GM18498 (cell line): ENCODE measurements at regions not wholly inside any gene's neighbourhood (a gene's known extent, or its start where the extent isn't known, plus 50 kb on each side); places are given as distances from the start of the nearest gene placed in this dataset.

Source experiments
- ATAC-seq: cut with Tn5 transposase; IDR thresholded peaks from one replicate; pipeline ENCODE4 v1.9.1; 2021; ENCODE audit warnings: mild to moderate bottlenecking, moderate library complexity; ENCODE audit not compliant: unreplicated experiment

DNA sequence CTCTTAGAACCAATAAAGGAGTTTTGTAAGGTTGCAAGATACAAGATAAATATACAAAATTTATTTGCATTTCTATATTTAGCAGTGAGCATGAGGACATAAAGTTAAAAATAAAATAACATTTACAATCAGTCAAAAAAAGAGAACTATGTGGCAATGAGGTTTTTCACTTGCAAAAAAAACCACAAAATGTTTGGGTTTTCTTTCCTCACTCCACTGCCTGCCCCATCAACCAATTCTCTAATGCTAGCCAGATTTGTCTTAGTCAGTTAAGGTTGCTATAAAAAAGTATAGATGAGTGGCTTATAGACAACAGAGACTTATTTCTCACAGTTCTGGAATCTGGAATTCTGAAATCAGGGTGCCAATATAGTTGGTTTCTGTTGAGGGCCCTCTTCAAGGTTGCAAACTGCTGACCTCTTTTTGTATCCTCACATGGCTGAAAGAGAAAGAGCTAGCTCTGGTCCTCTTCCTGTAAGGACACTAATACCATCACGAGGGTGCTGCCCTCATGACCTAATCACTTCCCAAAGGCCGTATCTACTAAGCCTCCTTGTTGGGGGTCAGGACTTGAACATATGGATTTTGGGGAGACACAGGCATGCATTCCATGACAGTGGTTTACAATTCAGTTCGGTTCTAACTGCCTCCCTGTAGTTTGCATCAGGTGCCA is 566.2 kb downstream of the GALR1 start:
- ATAC-seq, result no peak

DNA sequence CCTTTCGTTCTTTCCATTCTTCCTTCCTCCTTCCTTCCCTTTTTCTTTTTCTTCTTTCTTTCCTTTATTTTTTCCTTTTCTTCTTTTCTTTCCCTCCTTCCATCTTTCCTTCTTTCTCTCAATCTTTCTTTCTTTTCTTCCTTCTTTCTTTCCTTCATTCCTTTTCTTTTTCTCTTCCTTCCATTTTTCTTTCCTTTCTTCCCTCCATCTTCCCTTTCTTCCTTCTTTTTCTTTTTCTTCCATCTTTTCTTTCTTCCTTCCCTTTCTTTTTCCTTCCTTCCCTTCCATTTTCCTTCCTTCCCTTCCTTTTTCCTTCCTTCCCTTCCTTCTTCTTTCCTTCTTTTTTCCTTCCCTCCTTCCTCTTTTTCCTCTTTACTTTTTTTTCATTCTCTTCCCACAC is 568.7 kb downstream of the GALR1 start:
- no peak for ATAC-seq

DNA sequence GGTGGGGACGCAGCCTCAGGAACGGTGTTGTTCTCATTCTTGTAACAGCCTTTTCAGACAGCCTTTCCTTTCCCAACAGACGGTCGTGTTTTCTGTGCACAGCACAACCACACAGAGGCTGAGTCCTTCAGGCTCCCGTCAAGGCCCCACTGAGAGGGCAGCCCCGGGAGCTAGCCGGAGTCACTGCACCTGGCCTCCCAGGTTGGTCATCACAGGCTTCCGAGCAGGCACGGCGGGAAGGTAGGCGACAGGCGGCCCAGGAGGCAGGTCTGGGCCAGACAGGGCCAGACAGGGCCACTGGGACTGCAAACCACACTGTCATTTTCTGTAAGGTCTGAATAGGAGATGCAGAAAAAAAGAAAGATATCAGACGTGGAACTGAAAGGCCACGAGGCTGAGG is 570.8 kb downstream of the GALR1 start:
- ATAC-seq, result no peak

DNA sequence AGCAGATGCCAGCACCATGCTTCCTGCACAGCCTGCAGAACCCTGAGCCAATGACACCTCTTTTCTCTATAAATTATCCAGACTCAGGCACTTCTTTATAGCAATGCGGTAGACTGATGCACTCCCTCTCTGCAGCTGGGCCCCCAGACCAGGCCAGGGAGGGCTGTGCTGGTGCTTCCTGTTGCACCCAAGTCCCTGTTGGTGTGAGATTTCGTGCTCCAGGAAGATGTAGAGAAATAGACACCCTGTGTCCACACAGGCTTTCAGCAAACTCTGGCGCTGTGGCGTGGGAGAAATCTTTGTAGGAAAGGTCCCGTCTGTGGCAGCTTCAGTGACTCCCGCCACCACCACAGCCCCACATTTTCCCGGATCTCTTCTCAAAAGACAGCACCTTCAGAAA is 572.2 kb downstream of the GALR1 start:
- no peak for ATAC-seq

DNA sequence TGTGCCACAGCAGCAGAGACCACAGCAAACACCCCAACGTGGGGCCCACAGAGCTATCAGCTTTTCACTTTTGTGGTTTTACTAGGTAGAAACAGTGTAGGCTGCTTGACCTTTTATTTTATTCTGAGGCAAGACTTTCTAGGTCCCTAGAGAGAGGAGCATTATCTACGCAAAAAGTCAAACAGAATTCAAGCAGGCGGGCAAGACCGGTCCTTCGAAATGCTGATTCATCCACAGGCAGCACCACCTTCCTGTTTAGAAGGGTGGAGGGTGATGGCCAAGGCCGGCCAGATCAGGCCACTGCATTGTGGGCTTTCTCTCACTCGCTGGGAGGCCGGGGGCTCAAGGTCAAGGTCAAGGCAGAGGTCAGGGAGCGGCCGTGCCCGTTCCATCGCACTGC is 573.0 kb downstream of the GALR1 start:
- no peak for ATAC-seq

DNA sequence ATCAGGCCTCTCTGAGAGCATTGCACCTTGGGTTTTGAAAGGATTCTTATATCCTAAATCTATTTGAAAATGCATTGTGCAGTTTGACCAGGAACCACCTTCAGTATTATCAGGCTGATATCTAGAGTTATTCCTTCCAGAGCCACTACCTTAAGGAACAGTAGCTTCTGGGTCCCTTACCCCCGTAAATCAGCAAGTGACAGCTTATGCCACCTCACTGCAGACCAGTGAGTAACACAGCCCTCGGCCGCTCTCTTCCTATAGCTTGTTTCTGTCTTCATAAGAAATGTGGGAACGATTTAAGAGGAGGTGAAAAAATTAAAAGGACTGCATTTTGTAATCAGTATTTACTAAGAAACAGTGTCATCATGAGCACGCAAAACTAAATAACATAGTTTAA is 584.2 kb downstream of the GALR1 start:
- no peak for ATAC-seq

DNA sequence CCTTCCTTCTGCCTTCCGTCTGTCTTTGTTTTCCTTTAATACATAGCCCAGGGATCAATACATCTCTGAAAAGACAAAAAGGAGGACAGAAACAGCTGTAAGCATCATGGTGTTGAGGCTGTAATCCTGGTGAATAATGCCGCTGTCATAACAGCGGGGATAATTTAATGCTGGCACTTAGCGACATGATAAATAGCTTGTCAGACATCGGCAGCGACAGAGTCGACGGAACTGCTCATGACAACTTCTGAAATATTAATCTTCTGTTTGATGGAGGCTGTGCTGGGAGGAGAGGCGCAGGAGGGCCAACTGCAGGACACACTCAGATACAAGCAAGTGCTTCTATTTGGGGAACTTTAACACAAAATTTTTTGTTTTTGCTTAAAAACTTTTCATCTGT is 602.2 kb downstream of the GALR1 start:
- ATAC-seq, result no peak

DNA sequence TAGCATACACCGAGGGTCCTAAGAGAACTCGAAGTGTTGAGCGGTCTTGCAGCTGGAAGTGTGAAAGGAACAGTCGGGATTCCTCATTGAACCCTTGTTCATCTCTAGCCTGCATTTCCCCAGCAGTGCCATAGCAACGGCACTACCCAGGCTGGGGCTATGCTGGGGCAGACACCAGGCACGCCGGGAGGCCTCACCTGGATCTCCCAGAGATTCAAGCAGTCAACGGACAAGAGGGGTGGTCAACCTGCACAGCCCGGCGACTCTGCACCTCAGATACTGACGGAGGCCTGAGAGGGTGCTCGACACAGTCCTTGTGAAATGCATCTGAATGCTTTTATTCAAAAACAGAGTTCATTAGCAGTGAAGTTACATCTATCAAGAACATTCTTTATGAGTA is 604.2 kb downstream of the GALR1 start:
- ATAC-seq, result no peak

DNA sequence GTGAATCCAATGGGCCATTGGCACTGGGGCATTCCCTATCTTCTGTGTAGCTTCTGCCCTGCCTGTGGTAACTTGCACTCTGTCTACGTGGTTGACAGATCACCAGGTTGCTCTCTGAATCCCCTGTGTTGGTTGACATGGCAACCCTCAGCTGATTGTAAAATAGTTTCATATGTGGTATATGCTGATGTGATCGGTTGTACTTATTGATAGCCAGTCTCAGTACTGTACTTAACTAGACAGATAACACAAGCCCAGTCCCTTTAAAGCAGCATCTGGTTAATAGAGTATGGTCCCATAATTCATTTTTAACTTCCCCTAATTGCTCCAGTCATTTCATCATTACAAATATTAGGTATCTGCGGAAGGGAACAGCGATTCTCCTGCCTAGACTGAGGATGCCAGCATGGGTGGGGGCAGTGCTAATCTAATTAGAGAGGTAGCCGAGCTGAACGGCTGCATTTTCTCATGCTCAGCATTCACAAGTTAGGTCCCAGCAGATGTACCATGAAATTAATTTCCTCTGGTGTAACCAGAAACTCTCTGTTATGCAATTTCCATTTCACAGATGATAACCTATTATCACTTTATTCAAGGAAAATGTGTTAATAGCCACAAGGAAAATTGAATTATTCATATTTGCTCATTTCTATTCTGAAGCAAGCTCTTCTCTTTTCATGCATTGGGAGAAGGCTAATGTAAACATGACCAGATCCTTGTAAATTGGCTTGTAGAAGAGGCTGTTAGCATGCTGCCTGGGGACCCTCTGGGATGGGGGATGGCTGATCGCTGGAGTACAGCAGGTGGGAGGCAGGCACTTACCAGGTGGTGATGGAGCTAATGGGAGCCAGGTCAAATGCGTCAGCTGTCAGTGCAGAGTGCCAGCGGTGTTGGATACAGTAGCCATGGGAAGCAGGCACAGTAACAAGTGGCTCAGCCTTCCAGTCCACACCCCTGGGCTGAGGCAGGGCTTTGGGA is 608.3 kb downstream of the GALR1 start:
- no peak for ATAC-seq

DNA sequence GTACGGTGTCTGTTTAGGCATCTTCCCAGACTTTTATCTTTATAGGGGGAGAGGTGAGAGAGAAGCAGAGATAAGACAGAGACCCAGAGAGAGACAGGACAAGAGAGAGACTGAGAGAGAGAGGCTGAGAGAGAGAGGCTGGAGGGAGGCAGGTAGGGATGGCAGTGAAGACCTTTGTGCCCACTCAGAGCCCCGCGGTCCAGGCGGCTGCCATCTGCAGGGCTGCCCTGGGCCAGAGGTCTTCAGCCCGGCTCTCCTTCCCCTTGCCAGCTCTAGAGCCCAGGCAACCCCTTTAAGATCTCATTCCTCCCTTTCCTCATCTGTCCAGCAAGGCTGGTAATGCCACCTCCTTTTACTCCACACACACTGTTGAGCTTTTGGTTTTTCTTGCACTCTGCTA is 610.0 kb downstream of the GALR1 start:
- no peak for ATAC-seq

DNA sequence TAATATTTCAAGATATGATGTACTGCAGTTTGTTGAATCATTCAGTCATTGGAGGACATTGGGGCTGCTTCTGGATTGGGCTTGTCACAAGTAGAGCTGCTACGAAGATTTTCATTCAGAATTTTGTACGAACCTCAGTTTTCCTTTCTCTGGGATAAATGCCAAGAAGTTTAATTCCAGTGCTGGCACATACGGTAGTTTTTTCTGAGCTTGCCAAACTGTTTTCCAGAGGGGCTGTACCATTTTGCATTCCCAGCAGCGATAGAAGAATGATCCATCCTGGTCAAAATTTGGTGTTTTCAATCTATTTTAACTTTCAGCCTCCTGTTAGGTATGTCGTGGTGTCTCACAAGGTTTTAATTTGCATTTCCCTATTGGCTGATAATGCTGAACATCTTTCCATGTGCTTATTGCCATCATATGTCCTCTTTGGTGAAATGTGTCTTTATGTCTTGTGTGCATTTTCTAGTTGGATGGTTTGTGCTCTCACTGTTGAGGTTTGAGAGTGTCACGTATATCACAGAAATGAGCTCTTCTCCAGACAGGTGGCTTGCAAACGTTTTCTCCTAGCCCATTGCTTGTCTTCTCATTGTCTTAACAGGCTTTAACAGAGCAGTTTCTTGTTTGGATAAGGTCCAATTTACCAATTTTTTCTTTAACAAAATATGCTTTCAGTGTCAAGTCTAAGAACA is 612.6 kb downstream of the GALR1 start:
- ATAC-seq, result no peak

DNA sequence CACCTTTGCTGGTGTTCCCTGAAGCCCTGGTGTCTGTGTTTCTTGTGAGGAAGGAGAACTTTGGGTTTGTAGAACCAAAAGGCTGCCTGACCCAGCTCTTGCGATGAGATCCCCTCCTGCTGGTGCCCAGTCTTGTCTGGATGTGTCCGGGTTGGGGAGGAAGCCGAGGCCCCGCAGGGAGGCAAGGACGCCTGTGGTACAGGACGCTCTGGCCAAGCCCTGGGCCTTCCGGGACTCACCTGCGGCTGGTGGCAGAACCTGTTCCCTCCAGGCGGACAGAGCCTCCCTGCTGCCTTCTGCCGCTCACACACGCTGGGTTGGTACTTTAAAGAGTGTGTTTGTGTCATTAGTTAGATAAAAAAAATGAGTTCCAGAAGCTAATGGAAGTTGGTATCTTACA is 616.2 kb downstream of the GALR1 start:
- no peak for ATAC-seq

DNA sequence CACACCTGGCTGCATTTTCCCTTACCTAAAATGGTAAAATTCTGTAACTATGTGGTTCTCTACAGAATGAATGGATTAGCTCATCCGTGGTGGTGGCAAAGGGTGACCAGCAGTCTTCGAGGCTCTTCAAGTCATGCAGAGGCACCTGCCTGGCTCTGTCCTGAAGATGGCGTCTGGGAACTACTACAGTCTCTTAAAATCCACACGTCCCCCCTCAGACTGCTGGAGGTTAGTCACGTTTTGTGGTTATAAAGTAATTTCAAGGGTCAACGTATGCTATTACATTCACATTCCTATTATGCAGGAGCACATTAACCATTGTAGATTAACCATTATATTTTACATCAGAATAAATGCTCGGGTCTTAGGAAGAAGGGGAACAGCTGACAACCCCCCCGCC is 616.7 kb downstream of the GALR1 start:
- ATAC-seq, result no peak

DNA sequence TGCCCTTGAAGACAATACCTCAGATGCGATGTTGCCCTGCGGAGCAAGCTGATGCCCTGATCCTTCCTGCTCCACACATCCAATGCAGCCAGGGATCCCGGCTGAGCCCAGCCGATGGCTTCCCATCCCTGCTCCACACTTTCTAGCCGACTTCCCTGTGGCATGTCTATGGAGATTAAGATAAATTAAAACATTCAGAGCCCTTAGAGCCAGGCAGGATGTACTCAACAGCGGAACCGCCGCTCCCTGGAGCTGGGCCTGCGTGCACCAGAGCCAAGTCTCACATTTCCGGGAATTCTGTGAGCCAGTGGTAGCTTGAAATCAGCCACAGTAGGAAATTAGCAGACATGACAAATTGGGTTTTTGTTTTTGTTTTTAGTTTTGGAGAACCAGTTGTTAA is 620.6 kb downstream of the GALR1 start:
- no peak for ATAC-seq

DNA sequence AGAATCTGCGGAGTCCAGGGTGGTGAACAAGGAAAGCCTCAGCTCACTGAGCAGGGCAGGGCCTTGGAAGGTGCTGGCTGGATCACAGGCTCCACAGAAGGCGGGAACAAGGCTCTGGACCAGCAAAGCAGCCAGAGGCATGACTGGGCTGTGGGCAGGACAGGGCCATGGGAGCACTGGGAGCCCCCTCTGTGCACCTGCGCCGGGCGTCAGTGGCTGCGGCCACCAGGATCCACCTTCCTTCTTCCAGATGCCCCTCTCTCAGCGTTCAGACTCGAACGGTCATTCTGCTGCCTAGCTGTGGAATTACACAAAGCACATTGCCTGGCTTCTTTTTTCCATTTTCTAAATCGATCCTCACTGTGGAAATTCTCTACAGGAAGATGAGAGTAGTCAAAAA is 621.2 kb downstream of the GALR1 start:
- ATAC-seq, result no peak

DNA sequence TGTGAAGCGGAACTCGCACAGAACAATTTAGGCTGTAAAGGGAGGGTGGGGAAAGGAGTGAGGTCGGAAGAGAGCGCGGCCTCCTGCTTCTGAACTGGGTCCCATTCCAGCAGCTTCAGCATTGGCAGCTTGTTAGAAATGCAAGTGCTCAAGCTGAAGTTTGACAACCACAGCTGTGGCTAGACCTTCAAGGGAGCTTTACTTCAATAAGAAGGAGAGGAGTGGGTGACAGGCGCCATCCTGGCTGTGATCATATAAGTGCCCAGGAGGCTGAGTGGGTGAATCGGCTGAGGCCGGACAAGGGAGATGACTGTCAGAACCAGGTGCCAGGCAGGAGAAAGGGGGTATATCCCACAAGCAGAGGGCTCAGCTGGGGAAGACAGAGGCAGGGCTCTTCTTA is 622.5 kb downstream of the GALR1 start:
- ATAC-seq, result no peak

DNA sequence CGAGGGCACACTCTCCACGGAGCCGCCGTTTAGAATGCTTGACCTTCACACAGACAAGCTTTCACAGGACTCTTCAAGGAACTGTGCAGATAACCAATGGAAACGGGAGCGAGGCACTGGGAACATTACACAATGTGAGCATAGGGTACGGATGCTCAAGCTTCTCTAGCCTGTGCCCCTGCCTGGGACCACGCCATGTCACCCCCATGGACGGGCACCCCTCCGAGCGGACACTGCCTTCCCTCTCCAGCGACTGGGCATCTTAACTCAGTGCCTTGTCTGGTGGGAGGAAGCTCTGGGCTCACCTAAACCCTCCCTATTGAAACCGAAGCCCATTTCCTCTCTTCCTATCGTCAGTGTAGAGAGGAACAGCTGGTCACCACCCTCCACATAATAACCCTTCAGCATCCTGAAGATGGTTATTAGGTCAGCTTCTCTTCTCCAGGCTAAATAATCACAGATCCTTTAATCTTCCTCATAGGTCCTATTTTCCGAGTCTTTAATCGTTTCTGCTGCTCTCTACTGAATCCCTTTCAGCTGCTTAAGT is 626.7 kb downstream of the GALR1 start:
- ATAC-seq, result no peak

DNA sequence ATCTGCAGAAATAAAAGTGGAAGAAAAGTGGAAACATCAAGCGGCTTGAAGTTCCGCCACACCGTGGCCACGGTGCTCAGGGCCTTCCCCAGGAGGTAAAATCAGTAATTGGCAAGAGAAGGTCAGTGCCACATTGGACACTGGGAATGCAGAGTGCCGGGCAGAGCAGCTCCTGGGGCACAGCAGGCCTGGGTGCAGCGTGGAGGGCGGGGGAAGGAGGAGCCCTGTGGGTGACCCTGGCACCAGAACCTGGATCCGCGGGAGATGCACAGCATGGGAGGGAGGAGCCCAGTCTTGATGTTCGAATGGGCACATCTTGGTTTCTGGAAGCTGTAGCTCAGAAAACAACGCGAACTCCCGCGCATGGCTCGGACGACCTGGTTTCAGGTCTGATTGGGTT is 630.2 kb downstream of the GALR1 start:
- no peak for ATAC-seq

DNA sequence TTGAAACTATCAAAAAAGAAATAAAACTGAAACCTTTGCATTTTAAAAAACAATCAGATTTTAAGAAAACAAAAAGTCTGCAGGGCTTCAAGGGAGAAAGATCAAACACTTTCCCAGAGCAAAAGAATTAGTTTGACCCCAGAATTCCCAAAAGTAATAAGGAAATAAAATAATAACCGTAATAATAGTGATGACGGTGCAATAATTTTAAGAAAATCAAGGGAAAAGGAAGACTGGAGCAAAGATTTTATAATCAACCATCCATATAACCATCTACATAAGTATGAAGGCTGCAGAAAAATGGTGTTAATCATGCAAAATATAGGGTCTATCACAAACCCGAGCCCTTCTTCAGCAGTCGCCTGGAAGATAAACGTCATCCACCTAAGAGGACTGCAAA is 634.8 kb downstream of the GALR1 start:
- no peak for ATAC-seq

DNA sequence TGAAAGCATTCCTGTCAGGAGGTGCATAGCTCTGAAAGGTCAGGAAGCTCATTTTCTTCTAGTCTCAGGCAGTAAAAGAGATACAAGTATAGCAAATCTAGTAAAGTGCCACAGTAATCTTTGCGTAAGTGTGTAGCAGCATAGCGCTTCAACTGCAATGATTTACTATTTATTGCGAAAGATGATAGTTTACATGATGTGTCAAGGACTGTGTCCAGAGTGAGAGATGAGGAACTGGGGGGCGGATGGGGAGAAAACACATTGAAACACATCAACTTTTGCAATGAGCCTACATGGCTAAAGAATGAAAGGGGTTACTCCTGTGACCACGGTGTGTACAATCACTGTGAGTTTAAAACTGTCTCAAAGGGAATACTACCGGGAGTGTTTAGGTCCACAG is 644.4 kb downstream of the GALR1 start:
- no peak for ATAC-seq

DNA sequence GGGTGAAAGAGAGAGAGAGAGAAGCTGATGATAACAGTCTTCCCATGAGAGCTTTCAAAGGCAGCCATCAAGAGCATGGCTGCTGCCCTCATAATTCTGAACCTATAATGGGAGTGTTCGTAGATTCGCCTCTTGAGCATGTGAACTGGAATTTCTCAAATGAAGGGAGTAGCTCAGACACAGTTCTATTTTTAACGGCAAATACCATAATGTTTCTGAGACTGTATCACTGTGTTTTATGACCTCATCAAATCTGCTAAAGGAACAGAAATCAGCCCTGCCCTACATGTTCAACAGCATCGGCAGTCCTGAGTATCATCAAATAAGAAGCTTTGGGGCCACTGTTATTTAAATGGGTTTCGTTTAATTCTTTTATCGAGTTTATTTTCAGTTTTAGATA is 645.6 kb downstream of the GALR1 start:
- ATAC-seq, result no peak
